Smooth muscle cell (in vitro differentiated cells): ENCODE measurements at regions not wholly inside any gene's neighbourhood (a gene's known extent, or its start where the extent isn't known, plus 50 kb on each side); places are given as distances from the start of the nearest gene placed in this dataset.

Source experiments
- DNase-seq: peaks from one replicate; lab custom pipeline; 2025; ENCODE audit not compliant: unreplicated experiment; lab: John Stamatoyannopoulos, UW
- H2AFZ ChIP-seq: fragments of 200-600 bp; sonication (generic); 2 replicates; pipeline ENCODE4 v1.6.0; 2016; ENCODE audit warnings: antibody characterized with exemption, low read depth, mild to moderate bottlenecking
- H3F3A ChIP-seq: fragments of 200-600 bp; sonication (generic); 2 replicates; pipeline ENCODE4 v1.6.0; 2017; ENCODE audit warnings: antibody characterized with exemption, low read depth
- H3K27ac ChIP-seq: fragments of 200-600 bp; sonication (generic); 2 replicates; pipeline ENCODE4 v1.5.1; 2016; ENCODE audit warnings: low read depth, mild to moderate bottlenecking
- H3K27me3 ChIP-seq: fragments of 200-600 bp; sonication (generic); 2 replicates; pipeline ENCODE4 v1.6.1; 2016; ENCODE audit warnings: low read depth, mild to moderate bottlenecking
- H3K36me3 ChIP-seq: fragments of 200-600 bp; sonication (generic); 2 replicates; pipeline ENCODE4 v1.5.1; 2016; ENCODE audit warnings: low read depth
- H3K4me1 ChIP-seq: fragments of 200-600 bp; sonication (generic); 2 replicates; pipeline ENCODE4 v1.5.1; 2016; ENCODE audit warnings: low read depth
- H3K4me2 ChIP-seq: fragments of 200-600 bp; sonication (generic); 2 replicates; pipeline ENCODE4 v1.6.0; 2016; ENCODE audit warnings: mild to moderate bottlenecking
- H3K4me3 ChIP-seq: fragments of 200-600 bp; sonication (generic); 2 replicates; pipeline ENCODE4 v1.5.1; 2016; ENCODE audit warnings: mild to moderate bottlenecking
- H3K79me2 ChIP-seq: fragments of 200-600 bp; sonication (generic); 2 replicates; pipeline ENCODE4 v1.6.0; 2016; ENCODE audit warnings: low read depth, mild to moderate bottlenecking
- H3K9ac ChIP-seq: fragments of 200-600 bp; sonication (generic); 2 replicates; pipeline ENCODE4 v1.6.0; 2016; ENCODE audit warnings: low read depth
- H3K9me3 ChIP-seq: fragments of 200-600 bp; sonication (generic); replicated peaks from 2 replicates; pipeline ENCODE4 v1.5.1; 2016; ENCODE audit warnings: low read depth
- H4K20me1 ChIP-seq: fragments of 200-600 bp; sonication (generic); 2 replicates; pipeline ENCODE4 v1.6.0; 2016; ENCODE audit warnings: low read depth
- CTCF ChIP-seq: fragments of 200-600 bp; sonication (generic); IDR thresholded peaks from 2 replicates; pipeline ENCODE4 v1.5.1; 2017; ENCODE audit warnings: borderline replicate concordance, mild to moderate bottlenecking, antibody characterized with exemption; ENCODE audit not compliant: insufficient read depth, poor library complexity, severe bottlenecking
- WGBS: methylation state at CpG from one replicate; pipeline ENCODE4 v1.1.7; 2016; ENCODE audit warnings: low lambda C conversion rate; 5-methylcytosine and 5-hydroxymethylcytosine counted together

- TF ChIP-seq CTCF = no peak
- H3K4me3 ChIP-seq = no peak overlapping the region
- H3K79me2 ChIP-seq = no peaks in the 10 kb centered on the region
- H3K27ac ChIP-seq = no peak overlapping the region
- no peak overlapping the region for H3K4me2 ChIP-seq
- H4K20me1 ChIP-seq = no peaks in the 10 kb centered on the region
- no peak for DNase-seq
- no peak overlapping the region for H3K9ac ChIP-seq
- H3K4me1 ChIP-seq = no peaks in the 10 kb centered on the region
- H3K9me3 ChIP-seq = no peaks in the 10 kb centered on the region
- H2AFZ ChIP-seq = no peak overlapping the region
- H3K27me3 ChIP-seq = peaks cover 35% of the 10 kb centered on the region
- H3F3A ChIP-seq = no peaks in the 10 kb centered on the region
- H3K36me3 ChIP-seq = no peaks in the 10 kb centered on the region
- 88% methylated on average over 17 of the region's 17 CpGs for WGBS
Observed at GRCh38 chr20:63132131-63132714, 83.7 kb downstream of the YTHDF1 start.

GRCh38 chr20:63130658-63131577, 85.0 kb downstream of the YTHDF1 start:
- Histone ChIP-seq H3K79me2 (no peaks in the 10 kb centered on the region), H3K9ac (no peak overlapping the region), H3K27ac (no peak overlapping the region), H3K27me3 (peaks cover 36% of the 10 kb centered on the region), H2AFZ (no peak overlapping the region), H3F3A (no peaks in the 10 kb centered on the region), H3K36me3 (no peaks in the 10 kb centered on the region), H3K9me3 (no peaks in the 10 kb centered on the region), H3K4me2 (no peak overlapping the region), H4K20me1 (no peaks in the 10 kb centered on the region), H3K4me3 (no peak overlapping the region), H3K4me1 (no peaks in the 10 kb centered on the region)
- TF ChIP-seq CTCF = no peak
- WGBS = 76% methylated on average over 43 of the region's 43 CpGs
- DNase-seq = no peak

GRCh38 chr20:63129991-63130657, 85.8 kb downstream of the YTHDF1 start:
- Histone ChIP-seq H3K9me3 (no peaks in the 10 kb centered on the region), H3K27ac (no peak overlapping the region), H3K27me3 (peaks cover 36% of the 10 kb centered on the region), H3K79me2 (no peaks in the 10 kb centered on the region), H3K36me3 (no peaks in the 10 kb centered on the region), H3K4me1 (no peaks in the 10 kb centered on the region), H4K20me1 (no peaks in the 10 kb centered on the region), H2AFZ (no peak overlapping the region), H3K9ac (no peak overlapping the region), H3F3A (no peaks in the 10 kb centered on the region), H3K4me3 (no peak overlapping the region), H3K4me2 (no peak overlapping the region)
- no peak for DNase-seq
- WGBS = 55% methylated on average over 19 of the region's 28 CpGs
- no peak for TF ChIP-seq CTCF
